Common myeloid progenitor, CD34-positive (primary cell): ENCODE measurements at regions not wholly inside any gene's neighbourhood (a gene's known extent, or its start where the extent isn't known, plus 50 kb on each side); places are given as distances from the start of the nearest gene placed in this dataset.

Experiments used
- CTCF ChIA-PET: fragments of 350-600 bp; sonication (Branson Sonifier 250); formaldehyde crosslinking; loops from one replicate; lab custom pipeline; 2021; ENCODE audit warnings: antibody characterized with exemption; lab: Charles Lee
- POLR2A ChIA-PET: fragments of 350-600 bp; sonication (Branson Sonifier 250); formaldehyde crosslinking; loops from one replicate; lab custom pipeline; 2021; ENCODE audit warnings: antibody characterized with exemption; lab: Charles Lee
- DNase-seq, 3 donors: peaks; one replicate each; pipeline versions ENCODE4 v3.0.0 to v3.0.0-alpha.2; 2013
- H3K27ac ChIP-seq, 2 experiments: 1 replicate in 1 of 2; 2 replicates in 1 of 2; pipeline ENCODE4 v1.7.0; 2013; ENCODE audit warnings: inconsistent platforms in 2 of 2, low read length in 2 of 2, mild to moderate bottlenecking in 2 of 2, low read depth in 1 of 2, moderate library complexity in 1 of 2; ENCODE audit not compliant: severe bottlenecking in 2 of 2, insufficient read depth in 1 of 2, poor library complexity in 1 of 2
- H3K27me3 ChIP-seq, 5 experiments: replicated peaks in 2 of 5; 1 replicate in 3 of 5; 2 replicates in 2 of 5; pipeline versions ENCODE4 v1.6.1 to v1.7.0; 2013; ENCODE audit warnings: low read length in 4 of 5, mild to moderate bottlenecking in 2 of 5, moderate library complexity in 2 of 5, inconsistent platforms in 1 of 5; ENCODE audit not compliant: insufficient read depth in 5 of 5, control insufficient read depth in 4 of 5
- H3K36me3 ChIP-seq, 4 experiments: 1 replicate in 2 of 4; 2 replicates in 2 of 4; pipeline versions ENCODE4 v1.6.1 to v1.7.0; 2013; ENCODE audit warnings: low read length in 3 of 4, control low read depth in 1 of 4, mild to moderate bottlenecking in 1 of 4; ENCODE audit not compliant: control insufficient read depth in 4 of 4, insufficient read depth in 4 of 4
- H3K4me1 ChIP-seq, 4 experiments: 1 replicate in 3 of 4; 2 replicates in 1 of 4; pipeline versions ENCODE4 v1.6.1 to v1.7.1; 2013; ENCODE audit warnings: low read length in 3 of 4, mild to moderate bottlenecking in 3 of 4, control low read depth in 1 of 4, inconsistent platforms in 1 of 4, moderate library complexity in 1 of 4; ENCODE audit not compliant: control insufficient read depth in 4 of 4, insufficient read depth in 4 of 4; ENCODE audit errors: control extremely low read depth in 1 of 4
- H3K4me3 ChIP-seq, 7 experiments: 1 replicate in 4 of 7; 2 replicates in 3 of 7; pipeline versions ENCODE4 v1.5.1 to v1.7.0; 2013; ENCODE audit warnings: mild to moderate bottlenecking in 7 of 7, low read length in 6 of 7, moderate library complexity in 6 of 7, inconsistent platforms in 2 of 7, low read depth in 2 of 7, control low read depth in 1 of 7; ENCODE audit not compliant: insufficient read depth in 4 of 7, control insufficient read depth in 1 of 7; ENCODE audit errors: extremely low read depth in 1 of 7
- H3K9me3 ChIP-seq, 5 experiments: 1 replicate in 4 of 5; 2 replicates in 1 of 5; pipeline versions ENCODE4 v1.6.1 to v1.7.1; 2013; ENCODE audit warnings: low read length in 4 of 5, mild to moderate bottlenecking in 2 of 5, inconsistent platforms in 1 of 5, low read depth in 1 of 5, moderate library complexity in 1 of 5; ENCODE audit not compliant: control insufficient read depth in 4 of 5, insufficient read depth in 2 of 5; ENCODE audit errors: control extremely low read depth in 1 of 5
- WGBS: methylation state at CpG from one replicate; pipeline ENCODE4 v1.1.5; 2013; ENCODE audit not compliant: insufficient coverage; 5-methylcytosine and 5-hydroxymethylcytosine counted together

DNA sequence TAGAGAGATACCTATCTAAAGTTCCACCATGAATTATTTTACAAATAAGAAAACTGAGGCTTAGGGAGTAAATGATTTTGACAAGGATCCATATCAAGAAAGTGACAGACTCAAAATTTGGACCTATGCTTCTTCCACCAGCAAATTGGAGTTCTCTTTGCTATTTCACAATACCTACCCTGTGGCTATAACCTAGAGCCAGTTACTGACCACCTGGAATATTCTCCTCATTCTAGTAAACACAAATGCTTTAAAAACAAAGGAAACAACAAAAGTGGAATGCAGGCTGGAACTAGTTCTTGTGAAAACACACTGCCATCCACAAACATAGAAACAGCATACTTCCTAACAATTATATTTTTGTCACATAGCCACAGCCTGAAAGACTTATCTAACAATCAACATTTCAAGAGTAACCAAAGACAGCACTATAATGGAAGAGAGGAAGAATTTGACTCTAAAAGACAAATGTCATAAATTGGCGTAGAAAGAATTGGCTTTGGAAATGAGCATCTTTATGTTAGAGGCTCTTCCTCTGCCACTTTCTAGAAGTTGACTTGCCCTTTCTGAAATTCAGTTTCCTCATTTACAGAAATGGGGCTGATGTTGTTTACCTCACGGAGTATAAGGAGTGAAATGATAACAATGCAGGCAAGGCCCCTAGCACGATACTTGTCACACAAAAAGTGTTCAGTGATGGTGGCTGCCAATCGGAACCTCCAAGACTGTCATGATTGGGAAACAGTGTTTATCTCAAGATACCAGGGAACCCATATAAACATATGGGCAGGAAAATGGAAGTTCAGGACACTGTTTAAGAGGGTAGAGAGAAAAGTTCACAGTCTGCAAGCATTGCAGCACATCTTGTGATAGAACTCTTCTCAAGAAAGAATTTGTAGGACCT, 138.6 kb upstream of the LGR5 start:
- ChIA-PET CTCF (no interaction called here), POLR2A (interaction anchor here (0.5 kb wide), 1 partner anchor 45 kb away, joined by 3 read pairs; no protein-coding TSS in a partner anchor)
- Histone ChIP-seq H3K9me3 (no peaks in the 10 kb centered on the region), H3K27me3 (no peaks in the 10 kb centered on the region), H3K4me3 (no peak overlapping the region), H3K4me1 (no peaks in the 10 kb centered on the region), H3K36me3 (no peaks in the 10 kb centered on the region), H3K27ac (no peak overlapping the region)
- DNase-seq, result no peak
- WGBS, result 96% methylated on average over 3 of the region's 4 CpGs

DNA sequence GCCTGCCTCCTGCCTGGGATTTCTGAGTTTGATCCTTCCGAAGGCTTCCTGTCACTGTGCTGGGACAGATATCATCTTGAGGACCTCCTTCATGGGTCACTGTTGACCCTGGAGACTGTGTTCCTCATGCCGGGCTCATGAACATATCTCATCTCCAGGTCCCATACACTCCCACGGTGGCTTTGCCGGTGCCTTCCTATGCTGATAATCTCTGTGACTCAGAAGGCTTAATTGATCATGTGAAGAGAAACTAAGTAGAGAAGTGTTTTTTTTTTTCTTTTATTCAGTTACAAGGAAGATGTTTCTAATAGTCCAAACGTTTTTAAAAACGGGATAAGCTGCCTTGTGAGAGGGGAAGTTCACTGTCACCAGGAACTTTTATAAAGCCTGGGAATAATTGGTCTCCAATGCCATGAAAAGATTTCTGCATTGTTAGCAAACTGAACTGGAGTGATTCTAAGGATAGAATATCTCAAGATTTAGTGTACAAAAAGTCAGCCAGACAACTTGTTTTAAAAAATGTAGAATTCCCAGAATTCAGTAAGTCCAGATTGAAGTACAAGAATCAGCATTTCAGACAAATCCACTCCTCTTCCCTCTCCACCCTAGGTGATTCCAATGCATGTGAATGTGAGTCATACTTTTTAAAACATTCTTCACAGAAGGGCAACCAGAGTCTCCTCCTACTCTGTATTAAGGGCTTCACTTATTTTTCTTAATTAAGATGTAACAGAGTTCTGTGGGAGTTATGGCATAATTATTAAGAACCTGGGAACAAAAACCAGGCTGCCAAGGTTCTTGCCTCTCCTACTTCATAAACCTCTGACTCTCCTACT, 139.8 kb upstream of the LGR5 start:
- no peaks in the 10 kb centered on the region for H3K4me1 ChIP-seq
- H3K9me3 ChIP-seq, result no peaks in the 10 kb centered on the region
- ChIA-PET CTCF (no interaction called here), POLR2A (no interaction called here)
- WGBS, result 89% methylated on average over 4 of the region's 6 CpGs
- no peak overlapping the region for H3K27ac ChIP-seq
- H3K36me3 ChIP-seq, result no peaks in the 10 kb centered on the region
- no peak overlapping the region for H3K4me3 ChIP-seq
- no peak for DNase-seq
- H3K27me3 ChIP-seq, result no peaks in the 10 kb centered on the region

DNA sequence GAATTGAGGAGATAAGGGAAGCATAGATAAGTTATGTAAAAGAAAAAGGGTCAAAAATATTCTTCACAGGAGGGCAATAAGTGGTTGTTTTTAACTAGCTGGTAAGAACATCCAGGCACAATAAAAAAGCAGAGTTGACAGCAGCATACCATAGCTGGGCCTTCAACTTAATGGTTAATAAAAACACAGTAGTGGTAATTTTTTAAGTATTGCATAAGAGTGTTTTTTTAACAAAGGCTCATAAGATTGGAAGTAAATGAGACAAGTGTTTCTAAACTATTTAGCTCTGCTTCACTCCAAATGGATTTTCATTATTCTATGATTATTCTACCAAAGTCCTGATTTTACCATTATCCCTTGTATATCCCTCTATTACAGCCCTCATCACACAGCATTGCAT, 140.1 kb upstream of the TSPAN8 start:
- ChIA-PET CTCF (no interaction called here), POLR2A (no interaction called here)
- Histone ChIP-seq H3K4me1 (no peaks in the 10 kb centered on the region), H3K27ac (no peak overlapping the region), H3K9me3 (no peaks in the 10 kb centered on the region), H3K36me3 (no peaks in the 10 kb centered on the region), H3K27me3 (no peaks in the 10 kb centered on the region), H3K4me3 (no peak overlapping the region)
- DNase-seq, result no peak

DNA sequence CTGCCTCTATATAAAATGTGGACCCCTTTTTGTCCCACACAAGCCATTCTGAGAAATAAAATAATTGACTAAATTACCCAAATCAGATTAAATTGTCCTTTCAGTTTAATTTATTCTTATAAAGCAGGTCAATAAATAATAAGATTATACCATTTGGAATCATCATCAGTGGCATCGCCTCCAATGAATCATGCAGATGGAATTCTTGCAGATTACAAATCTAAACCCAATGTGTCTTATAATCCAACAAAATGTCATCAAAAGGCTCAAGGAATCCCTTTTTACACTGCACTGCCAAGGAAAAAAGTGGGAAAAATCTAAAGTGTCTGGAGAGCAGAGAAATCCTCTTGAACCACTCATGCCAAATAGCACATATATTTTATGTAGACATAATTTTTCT, 138.2 kb upstream of the TSPAN8 start:
- no peaks in the 10 kb centered on the region for H3K36me3 ChIP-seq
- H3K27me3 ChIP-seq, result no peaks in the 10 kb centered on the region
- POLR2A ChIA-PET, result no interaction called here
- CTCF ChIA-PET, result no interaction called here
- DNase-seq, result no peak
- WGBS, result 100% methylated on average over 1 of the region's 1 CpG
- no peaks in the 10 kb centered on the region for H3K4me1 ChIP-seq
- no peak overlapping the region for H3K4me3 ChIP-seq
- peaks cover 0 to 9% (median 0%) of the 10 kb centered on the region in 5 experiments for H3K9me3 ChIP-seq
- H3K27ac ChIP-seq, result no peak overlapping the region

DNA sequence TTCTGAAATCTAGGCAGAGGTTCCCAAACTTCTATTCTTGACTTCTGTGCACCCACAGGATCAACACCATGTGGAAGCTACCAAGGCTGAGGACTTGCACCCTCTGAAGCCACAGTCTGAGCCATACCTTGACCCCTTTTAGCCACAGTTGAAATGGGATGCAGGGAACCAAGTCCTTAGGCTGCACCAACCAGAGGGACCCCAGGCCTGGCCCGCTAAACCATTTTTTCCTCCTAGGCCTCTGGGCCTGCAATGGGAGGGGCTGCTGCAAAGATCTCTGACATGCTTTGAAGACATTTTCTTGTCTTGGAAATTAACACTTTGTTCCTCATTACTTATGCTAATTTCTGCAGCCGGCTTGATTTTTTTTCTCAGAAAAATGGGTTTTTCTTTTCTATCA, 133.9 kb upstream of the TSPAN8 start:
- CTCF ChIA-PET, result no interaction called here
- H3K4me3 ChIP-seq, result no peak overlapping the region
- no peaks in the 10 kb centered on the region for H3K27me3 ChIP-seq
- POLR2A ChIA-PET, result no interaction called here
- WGBS, result 100% methylated on average over 2 of the region's 2 CpGs
- no peaks in the 10 kb centered on the region for H3K36me3 ChIP-seq
- no peak overlapping the region for H3K27ac ChIP-seq
- no peaks in the 10 kb centered on the region for H3K4me1 ChIP-seq
- DNase-seq, result no peak
- H3K9me3 ChIP-seq, result peaks cover 0 to 9% (median 0%) of the 10 kb centered on the region in 5 experiments

DNA sequence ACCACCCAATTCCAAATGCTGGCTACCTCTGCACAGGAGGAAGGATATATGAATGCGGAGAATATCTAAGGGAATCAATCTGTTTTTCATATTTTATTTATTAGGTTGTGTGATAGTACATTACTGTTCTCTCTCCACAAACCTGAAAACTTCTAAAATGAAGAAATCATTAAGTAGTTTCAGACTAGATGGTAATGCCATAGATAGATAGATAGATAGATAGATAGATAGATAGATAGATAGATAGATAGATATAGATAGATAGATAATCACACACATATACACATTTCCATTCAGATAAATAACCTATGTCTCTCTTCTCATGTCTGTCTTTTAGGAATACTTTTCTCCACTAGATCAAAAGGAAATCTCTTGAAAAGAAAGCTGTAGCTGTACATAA, 126.1 kb upstream of the TSPAN8 start:
- CTCF ChIA-PET, result no interaction called here
- Histone ChIP-seq H3K4me3 (no peak overlapping the region), H3K9me3 (no peaks in the 10 kb centered on the region), H3K36me3 (no peaks in the 10 kb centered on the region), H3K27ac (no peak overlapping the region), H3K4me1 (no peaks in the 10 kb centered on the region), H3K27me3 (no peaks in the 10 kb centered on the region)
- POLR2A ChIA-PET, result no interaction called here
- DNase-seq, result no peak
- WGBS, result no CpG with 5 or more reads among the region's 1 CpG

DNA sequence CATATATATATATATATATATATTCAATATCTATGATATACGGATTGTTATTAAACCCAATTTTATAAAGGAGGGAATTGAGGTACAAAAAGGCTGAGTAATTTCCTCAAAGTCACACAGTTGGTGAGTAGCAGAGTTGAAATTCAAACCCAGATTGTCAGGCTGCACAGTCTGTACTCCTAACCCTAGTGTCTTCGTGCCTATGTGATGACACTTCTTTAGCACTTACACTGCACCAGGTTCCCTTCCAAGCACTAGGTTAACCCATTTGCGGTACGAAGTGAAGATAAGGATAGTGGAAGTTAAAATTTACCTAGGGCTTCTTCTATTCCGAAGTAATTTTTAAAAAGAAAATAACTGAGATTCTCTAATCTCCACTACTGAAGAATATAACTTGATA, 125.1 kb upstream of the TSPAN8 start:
- no peak for DNase-seq
- ChIA-PET POLR2A (no interaction called here), CTCF (no interaction called here)
- Histone ChIP-seq H3K36me3 (no peaks in the 10 kb centered on the region), H3K4me3 (no peak overlapping the region), H3K4me1 (no peaks in the 10 kb centered on the region), H3K9me3 (no peaks in the 10 kb centered on the region), H3K27ac (no peak overlapping the region), H3K27me3 (no peaks in the 10 kb centered on the region)
- no CpG with 5 or more reads among the region's 5 CpGs for WGBS
